Stimulated activated CD4-positive, alpha-beta T cell treated with anti-CD3 and anti-CD28 coated beads, Interleukin-4, amount 100 ng/mL, for 4 hours (primary cell): ENCODE measurements at regions not wholly inside any gene's neighbourhood (a gene's known extent, or its start where the extent isn't known, plus 50 kb on each side); places are given as distances from the start of the nearest gene placed in this dataset.
"Not testable (repeated sequence)": the region's sequence is repeated elsewhere in the genome, so short reads cannot be mapped to it uniquely, and the experiment has no call there.

ENCODE experiments used
- DNase-seq, 2 experiments: peaks; one replicate each; pipeline ENCODE4 v3.0.0-alpha.2; 2020

DNA sequence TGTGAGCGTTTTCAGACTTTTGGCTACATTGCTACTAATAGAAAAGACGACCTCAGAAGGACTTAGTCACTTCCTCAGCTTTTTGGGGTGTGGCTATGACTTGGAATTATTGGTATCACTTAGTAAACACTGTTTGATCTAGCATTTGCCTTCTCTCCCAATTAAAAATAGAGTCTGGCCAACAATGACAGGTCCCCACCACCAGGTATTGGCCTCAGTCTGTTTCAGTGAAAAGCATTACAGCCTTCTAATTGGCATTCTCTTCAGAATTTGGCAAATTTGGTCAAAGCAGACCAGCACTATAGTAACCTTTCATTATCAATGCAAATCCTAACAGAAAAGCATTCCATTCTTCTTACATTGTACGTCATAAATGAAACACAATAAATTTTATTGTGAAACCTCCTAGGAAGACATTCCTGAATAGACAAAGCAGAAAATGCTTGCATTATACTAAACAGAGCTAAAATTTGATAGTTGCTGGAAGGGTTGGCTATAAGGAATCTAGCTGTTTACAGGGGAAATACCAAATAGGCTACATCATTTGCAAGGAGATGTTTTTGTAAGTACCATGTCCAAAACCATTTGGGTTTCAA, 613.9 kb downstream of the IRS1 start:
- DNase-seq, result no peak

DNA sequence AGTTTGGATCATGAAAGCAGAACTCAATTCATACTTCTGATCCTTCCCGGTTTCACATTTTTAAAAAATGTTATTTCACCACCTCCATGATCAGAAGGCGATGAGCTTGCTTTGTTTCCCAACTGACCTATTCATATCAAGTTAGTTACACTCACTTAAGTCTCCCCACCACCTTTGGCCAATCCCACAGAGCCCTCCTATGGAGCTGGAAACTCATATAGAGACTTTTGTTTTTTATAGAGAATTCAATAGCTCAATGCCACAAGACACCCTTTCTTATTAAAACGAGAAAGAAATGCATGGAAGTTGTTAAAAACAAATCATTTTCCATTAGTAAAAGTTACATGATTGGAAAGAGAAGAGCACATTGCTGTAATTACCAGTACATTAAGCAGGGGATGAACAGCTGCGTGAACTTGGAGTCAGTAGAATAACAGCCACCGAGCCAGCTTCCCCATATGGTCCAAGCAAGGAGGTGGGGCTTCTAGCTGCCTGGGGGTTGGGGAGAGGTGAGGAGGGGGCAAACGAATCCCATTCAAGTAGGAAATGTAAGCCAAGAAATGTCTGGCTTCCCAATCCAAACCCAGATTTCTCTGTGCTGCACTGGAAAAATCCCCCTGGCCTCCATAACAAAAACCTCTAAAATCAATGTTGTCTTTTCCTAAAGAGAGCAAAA, 614.5 kb downstream of the IRS1 start:
- no peak for DNase-seq

- DNase-seq, result no peak
Measured at GRCh38 chr2:226184540-226184939, 615.1 kb downstream of the IRS1 start.

GRCh38 chr2:226183550-226183949, 616.1 kb downstream of the IRS1 start:
- no peak for DNase-seq

- DNase-seq, result no peak
Measured at GRCh38 chr2:226183033-226183432, 616.6 kb downstream of the IRS1 start.

GRCh38 chr2:226181909-226182308, 617.7 kb downstream of the IRS1 start:
- DNase-seq, result no peak

- DNase-seq, result no peak
Measured at GRCh38 chr2:226180281-226180884, 619.2 kb downstream of the IRS1 start.

DNA sequence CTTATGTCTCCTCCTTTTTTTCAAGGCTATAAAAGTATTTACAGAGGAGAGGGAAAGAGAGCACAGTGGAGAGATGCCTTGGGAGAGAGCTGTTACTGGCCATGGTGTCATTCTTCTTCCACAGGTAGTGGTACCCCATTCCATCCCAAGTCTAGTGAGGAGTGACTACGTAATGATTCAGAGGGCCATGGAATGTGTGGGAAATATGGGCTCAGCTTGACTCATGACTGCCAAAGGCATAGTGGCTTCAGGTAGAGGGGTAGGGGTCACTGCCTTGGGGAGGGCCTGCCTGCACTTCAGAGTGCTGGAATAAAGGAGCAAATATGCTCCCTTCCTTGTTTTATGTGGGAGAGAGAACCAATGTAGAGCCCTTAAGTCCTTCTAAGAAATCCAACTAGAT, 620.6 kb downstream of the IRS1 start:
- no peak for DNase-seq

- no peak for DNase-seq
Measured at GRCh38 chr2:226176283-226176984, 623.2 kb downstream of the IRS1 start.

GRCh38 chr2:226174390-226174789, 625.2 kb downstream of the IRS1 start:
- DNase-seq, result no peak

- no peak for DNase-seq
Measured at GRCh38 chr2:226172939-226173338, 626.7 kb downstream of the IRS1 start.

DNA sequence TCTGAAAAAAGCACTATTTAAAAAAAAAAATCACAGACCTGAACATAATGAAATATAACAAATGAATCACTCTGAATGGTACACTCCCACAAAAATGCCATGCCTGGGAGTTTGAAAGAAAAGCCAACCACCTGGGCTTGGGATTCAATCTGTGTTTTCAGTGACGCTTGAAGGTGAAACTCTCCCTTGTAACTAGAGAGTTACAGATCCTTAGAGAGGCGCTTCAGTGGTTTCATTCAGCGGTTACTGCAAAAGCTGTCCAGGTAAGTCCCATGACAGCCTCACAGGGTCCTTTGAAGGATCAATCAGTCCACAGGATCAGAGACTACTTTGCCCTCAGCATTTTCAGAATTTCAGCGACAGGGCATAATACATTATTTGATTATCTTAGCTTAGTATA, 627.3 kb downstream of the IRS1 start:
- no peak for DNase-seq

- no peak for DNase-seq
Measured at GRCh38 chr2:226169751-226170581, 629.7 kb downstream of the IRS1 start.

DNA sequence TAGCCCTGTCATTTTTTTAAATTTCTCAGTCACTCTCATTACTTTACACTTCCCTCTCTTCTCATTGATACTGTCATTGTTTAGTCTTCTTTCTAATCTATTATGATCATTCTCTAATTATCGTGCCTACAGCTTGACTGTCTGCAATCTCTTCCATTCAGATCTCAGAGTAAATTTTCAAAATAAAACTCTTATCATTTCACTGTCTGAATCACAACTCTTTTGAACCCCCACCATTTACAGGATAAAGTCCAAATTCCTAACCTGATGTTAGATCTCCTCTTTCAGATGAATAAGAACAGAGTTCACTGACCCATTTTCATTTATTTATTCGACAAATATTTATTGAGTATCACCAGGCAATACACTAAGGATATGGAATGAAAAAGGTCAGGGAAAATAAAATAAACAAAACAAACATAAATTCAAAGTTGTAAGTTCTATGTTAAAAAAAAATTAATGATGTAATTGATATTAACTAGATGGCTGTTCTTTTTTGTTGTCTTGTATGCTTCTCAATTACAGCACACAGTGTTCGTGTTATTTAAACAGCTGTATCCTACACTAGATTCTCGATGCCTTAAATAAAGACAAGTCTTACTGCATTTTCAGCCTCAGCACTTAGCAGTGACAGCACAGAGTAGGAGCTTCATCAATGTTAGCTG, 631.0 kb downstream of the IRS1 start:
- DNase-seq, result no peak

DNA sequence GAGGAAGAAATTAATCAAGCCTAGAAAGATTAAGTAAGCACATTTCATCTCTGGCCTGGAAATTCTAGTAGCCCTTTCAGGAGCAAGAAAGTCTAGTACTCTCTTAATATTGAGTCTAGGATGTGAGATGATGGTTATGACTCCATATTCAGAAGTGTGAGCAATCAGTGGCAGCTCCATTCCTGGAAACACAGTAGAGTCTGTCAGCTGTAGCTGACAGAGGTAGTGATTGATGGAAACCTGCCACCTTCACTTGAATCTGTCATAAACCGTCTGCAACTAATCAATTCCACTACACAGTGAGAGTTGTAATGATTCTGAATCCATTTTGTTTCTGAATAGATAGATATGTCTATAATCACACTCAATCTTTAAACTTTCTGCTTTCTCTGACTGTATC, 635.1 kb downstream of the IRS1 start:
- DNase-seq, result no peak

- DNase-seq, result not testable (repeated sequence)
Measured at GRCh38 chr2:226160617-226161016, 639.0 kb downstream of the IRS1 start.

- no peak for DNase-seq
Measured at GRCh38 chr2:226159875-226160479, 639.6 kb downstream of the IRS1 start.

GRCh38 chr2:226158940-226159339, 640.7 kb downstream of the IRS1 start:
- DNase-seq, result no peak

DNA sequence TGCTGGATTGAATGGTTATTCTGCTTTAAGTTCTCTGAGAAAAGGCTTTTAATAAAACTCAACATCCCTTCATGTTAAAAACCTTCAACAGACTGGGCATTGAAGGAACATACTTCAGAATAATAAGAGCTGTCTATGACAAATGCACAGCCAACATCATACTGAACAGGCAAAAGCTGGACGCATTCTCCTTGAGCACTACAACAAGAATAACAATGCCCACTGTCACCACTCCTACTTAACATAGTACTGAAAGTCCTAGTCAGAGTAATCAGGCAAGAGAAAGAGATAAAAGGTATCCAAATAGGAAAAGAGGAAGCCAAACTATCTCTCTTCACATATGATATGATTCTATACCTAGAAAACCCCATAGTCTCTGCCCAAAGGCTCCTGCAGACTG, 641.4 kb downstream of the IRS1 start:
- DNase-seq, result no peak

DNA sequence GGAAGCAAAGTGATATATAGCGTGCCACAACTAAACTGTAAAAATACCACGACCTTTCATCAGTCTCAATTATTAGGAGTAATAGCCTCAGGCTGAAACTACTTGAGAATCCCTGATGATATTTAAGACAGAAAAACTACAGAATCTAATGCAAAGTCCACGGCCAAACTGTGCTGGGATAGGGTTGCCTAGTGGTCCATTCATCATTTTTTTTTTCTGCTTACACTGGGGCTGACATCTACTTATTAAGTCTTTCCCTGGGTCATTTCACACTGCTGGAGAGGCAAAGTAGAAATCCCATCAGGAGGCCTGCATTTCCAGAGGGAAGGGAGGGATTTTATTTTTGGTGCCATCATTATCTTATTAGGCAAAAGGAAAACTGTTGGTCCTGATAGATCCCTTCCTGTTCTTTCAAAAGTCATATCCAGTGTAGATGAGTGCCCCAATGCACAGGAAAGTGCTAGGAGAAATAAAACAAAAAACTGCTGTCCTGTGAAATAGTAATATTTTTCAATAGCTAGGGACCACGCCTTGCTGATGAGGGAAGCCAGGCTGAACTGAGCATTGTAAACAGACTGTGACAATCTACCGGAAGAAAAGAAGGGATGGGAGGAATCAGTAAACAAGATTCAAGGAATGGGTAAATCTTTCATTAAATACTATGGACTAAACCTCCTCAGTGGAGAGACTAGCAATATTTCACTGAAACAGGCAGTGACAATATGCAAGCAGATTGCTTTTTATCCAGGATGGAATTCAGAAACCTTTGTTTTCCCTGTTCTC, 644.3 kb downstream of the IRS1 start:
- no peak for DNase-seq

DNA sequence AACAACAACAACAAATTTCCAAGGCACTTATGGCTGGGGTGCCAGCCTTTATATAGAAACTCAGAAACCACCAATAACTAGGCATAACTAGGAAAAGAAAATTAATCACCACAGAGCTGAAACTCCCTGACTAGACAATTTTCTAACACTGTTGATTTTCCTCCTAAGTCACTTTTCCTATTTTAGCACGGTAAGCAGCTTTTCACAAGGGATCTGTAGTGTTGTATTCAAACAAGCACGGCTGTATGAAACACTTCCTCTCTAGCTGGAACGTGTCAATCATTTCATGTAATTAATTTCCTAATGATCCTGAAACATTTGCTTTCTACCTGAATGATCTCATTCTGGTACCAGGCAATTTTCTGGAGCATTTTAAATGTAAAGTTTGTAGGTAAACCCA, 645.0 kb downstream of the IRS1 start:
- DNase-seq, result no peak
